HEK293 (cell line): ENCODE measurements at regions not wholly inside any gene's neighbourhood (a gene's known extent, or its start where the extent isn't known, plus 50 kb on each side); places are given as distances from the start of the nearest gene placed in this dataset.

Experiments
- CTCF ChIA-PET: fragments of 350-600 bp; formaldehyde crosslinking; extraction: SDS; loops from one replicate; lab custom pipeline; 2021; ENCODE audit warnings: antibody characterized with exemption; lab: Yijun Ruan, JAX
- POLR2A ChIA-PET: fragments of 300-600 bp; formaldehyde crosslinking; extraction: SDS; loops from one replicate; lab custom pipeline; 2020; ENCODE audit warnings: antibody characterized with exemption, inconsistent platforms; lab: Yijun Ruan, JAX
- H3K27ac ChIP-seq: fragments of 200-500 bp; sonication (Bioruptor generic); 2 replicates; pipeline ENCODE4 v1.5.1; 2014; ENCODE audit warnings: low read depth, low read length, control low read depth, inconsistent platforms; ENCODE audit errors: extremely low read depth
- H3K36me3 ChIP-seq, 2 experiments: fragments of 200-500 bp in 1 of 2; sonication (Bioruptor generic) in 1 of 2; 1 replicate in 1 of 2; 2 replicates in 1 of 2; pipeline ENCODE4 v1.5.1; 2014 to 2017; ENCODE audit warnings: inconsistent platforms in 2 of 2, low read length in 2 of 2; ENCODE audit not compliant: control insufficient read depth in 2 of 2, insufficient read depth in 1 of 2
- H3K4me1 ChIP-seq: fragments of 200-500 bp; sonication (Bioruptor generic); 2 replicates; pipeline ENCODE4 v1.5.1; 2014; ENCODE audit warnings: mild to moderate bottlenecking, low read length, inconsistent platforms; ENCODE audit not compliant: control insufficient read depth, insufficient read depth
- H3K4me3 ChIP-seq: 2 replicates; pipeline ENCODE4 v1.5.1; 2011; ENCODE audit warnings: low read depth, mild to moderate bottlenecking, control low read depth, low read length, moderate library complexity
- H3K9me3 ChIP-seq: fragments of 200-500 bp; sonication (Bioruptor generic); 2 replicates; pipeline ENCODE4 v1.5.1; 2014; ENCODE audit warnings: low read depth, low read length, inconsistent platforms; ENCODE audit not compliant: control insufficient read depth, insufficient read depth
- BCL11B ChIP-seq: fragments of 450-650 bp; formaldehyde crosslinking; IDR thresholded peaks from 2 replicates; pipeline ENCODE4 v1.5.1; 2016; ENCODE audit warnings: low read depth, missing biosample characterization, missing genetic modification characterization
- GFI1B ChIP-seq: fragments of 450-650 bp; formaldehyde crosslinking; IDR thresholded peaks from 2 replicates; pipeline ENCODE4 v1.5.1; 2016; ENCODE audit warnings: missing biosample characterization, missing genetic modification characterization
- HOXD13 ChIP-seq: sonication (generic); formaldehyde crosslinking; IDR thresholded peaks from 2 replicates; pipeline ENCODE4 v1.8.0; 2022; ENCODE audit warnings: missing genetic modification reagents, borderline replicate concordance
- KLF16 ChIP-seq: fragments of 450-650 bp; formaldehyde crosslinking; IDR thresholded peaks from 2 replicates; pipeline ENCODE4 v1.5.1; 2017; ENCODE audit warnings: missing biosample characterization, missing genetic modification characterization
- MZF1 ChIP-seq: fragments of 450-650 bp; formaldehyde crosslinking; IDR thresholded peaks from 2 replicates; pipeline ENCODE4 v1.5.1; 2017; ENCODE audit warnings: missing biosample characterization, missing genetic modification characterization, borderline replicate concordance
- OSR2 ChIP-seq: fragments of 450-650 bp; formaldehyde crosslinking; IDR thresholded peaks from 2 replicates; pipeline ENCODE4 v1.5.1; 2016; ENCODE audit warnings: missing biosample characterization, missing genetic modification characterization
- OVOL3 ChIP-seq: fragments of 450-650 bp; formaldehyde crosslinking; IDR thresholded peaks from 2 replicates; pipeline ENCODE4 v1.5.1; 2016; ENCODE audit warnings: missing biosample characterization, missing genetic modification characterization
- TCF7L2 ChIP-seq: IDR thresholded peaks from 2 replicates; pipeline ENCODE4 v1.6.1; 2011; ENCODE audit warnings: low read depth, mild to moderate bottlenecking, inconsistent platforms, low read length, moderate library complexity, borderline replicate concordance
- ZFHX2 ChIP-seq: fragments of 450-650 bp; formaldehyde crosslinking; conservative IDR thresholded peaks from 2 replicates; pipeline ENCODE4 v1.5.1; 2016; ENCODE audit warnings: missing biosample characterization, missing genetic modification characterization
- ZIC2 ChIP-seq: fragments of 450-650 bp; formaldehyde crosslinking; IDR thresholded peaks from 2 replicates; pipeline ENCODE4 v1.5.1; 2016; ENCODE audit warnings: missing biosample characterization, missing genetic modification characterization
- ZNF121 ChIP-seq: fragments of 450-650 bp; formaldehyde crosslinking; IDR thresholded peaks from 2 replicates; pipeline ENCODE4 v1.5.1; 2016; ENCODE audit warnings: missing biosample characterization, missing genetic modification characterization
- ZNF132 ChIP-seq: fragments of 450-650 bp; formaldehyde crosslinking; IDR thresholded peaks from 2 replicates; pipeline ENCODE4 v1.5.1; 2017; ENCODE audit warnings: missing biosample characterization, missing genetic modification characterization, borderline replicate concordance
- ZNF157 ChIP-seq: fragments of 450-650 bp; formaldehyde crosslinking; IDR thresholded peaks from 2 replicates; pipeline ENCODE4 v1.5.1; 2016; ENCODE audit warnings: missing biosample characterization, missing genetic modification characterization
- ZNF335 ChIP-seq: fragments of 450-650 bp; formaldehyde crosslinking; conservative IDR thresholded peaks from 2 replicates; pipeline ENCODE4 v1.5.1; 2016; ENCODE audit warnings: missing biosample characterization, missing genetic modification characterization
- ZNF37A ChIP-seq: fragments of 450-650 bp; IDR thresholded peaks from 2 replicates; pipeline ENCODE4 v1.5.1; 2018; ENCODE audit warnings: missing biosample characterization, missing genetic modification characterization
- ZNF394 ChIP-seq: fragments of 450-650 bp; formaldehyde crosslinking; IDR thresholded peaks from 2 replicates; pipeline ENCODE4 v1.5.1; 2016; ENCODE audit warnings: missing biosample characterization, missing genetic modification characterization, mild to moderate bottlenecking, moderate library complexity, borderline replicate concordance
- ZNF501 ChIP-seq: fragments of 450-650 bp; formaldehyde crosslinking; IDR thresholded peaks from 2 replicates; pipeline ENCODE4 v1.5.1; 2016; ENCODE audit warnings: missing biosample characterization, missing genetic modification characterization
- ZNF555 ChIP-seq: fragments of 450-650 bp; formaldehyde crosslinking; conservative IDR thresholded peaks from 2 replicates; pipeline ENCODE4 v1.5.1; 2017; ENCODE audit warnings: missing biosample characterization, mild to moderate bottlenecking, missing genetic modification characterization, inconsistent platforms
- TF ChIP-seq, protein P1 (sequence below): fragments of 450-650 bp; formaldehyde crosslinking; IDR thresholded peaks from 2 replicates; pipeline ENCODE4 v1.5.1; 2016; ENCODE audit warnings: missing biosample characterization, missing genetic modification characterization, borderline replicate concordance
- TF ChIP-seq, protein P2 (sequence below): fragments of 450-650 bp; formaldehyde crosslinking; IDR thresholded peaks from 2 replicates; pipeline ENCODE4 v1.5.1; 2016; ENCODE audit warnings: missing biosample characterization, missing genetic modification characterization
- TF ChIP-seq, protein P3 (sequence below): fragments of 450-650 bp; formaldehyde crosslinking; IDR thresholded peaks from 2 replicates; pipeline ENCODE4 v1.5.1; 2016; ENCODE audit warnings: missing biosample characterization, missing genetic modification characterization
- TF ChIP-seq, protein P4 (sequence below): sonication (generic); formaldehyde crosslinking; IDR thresholded peaks from 2 replicates; pipeline ENCODE4 v1.8.1; 2022; ENCODE audit warnings: mild to moderate bottlenecking, moderate library complexity, missing genetic modification reagents
- TF ChIP-seq, protein P5 (sequence below): fragments of 450-650 bp; formaldehyde crosslinking; IDR thresholded peaks from 2 replicates; pipeline ENCODE4 v1.5.1; 2016; ENCODE audit warnings: missing biosample characterization, missing genetic modification characterization

DNA sequence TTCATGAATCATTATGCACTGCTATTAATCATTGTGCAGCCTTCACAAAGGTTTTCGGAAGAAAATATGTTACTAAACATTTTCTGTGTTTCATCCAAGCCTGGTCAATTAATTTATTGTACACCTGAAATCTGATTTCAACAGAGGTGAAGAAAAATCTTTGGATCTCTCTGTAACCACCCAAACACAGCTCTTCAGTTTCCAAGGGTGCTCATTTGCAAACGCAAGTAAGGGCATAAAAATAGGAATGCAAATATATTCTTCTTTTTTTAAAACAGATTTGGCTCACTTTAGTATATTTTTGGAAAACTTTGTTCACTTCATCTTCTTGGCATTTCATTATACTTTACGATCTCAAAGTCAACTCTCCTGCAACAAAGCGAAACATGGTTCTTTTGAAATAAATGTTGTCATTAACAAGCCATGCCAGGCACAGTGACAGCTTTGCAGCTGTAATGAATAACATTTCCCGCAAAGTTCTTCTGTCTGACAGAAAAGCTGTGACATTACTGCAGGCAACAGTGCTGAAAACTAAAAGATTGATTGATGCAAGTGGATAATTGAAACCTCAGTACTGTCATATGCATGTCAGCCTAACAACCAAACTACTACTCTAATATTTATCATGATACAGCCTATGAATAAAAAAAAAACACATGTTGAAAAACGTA, 348.3 kb downstream of the FRK start (continued):
- TF ChIP-seq, protein P1, sequence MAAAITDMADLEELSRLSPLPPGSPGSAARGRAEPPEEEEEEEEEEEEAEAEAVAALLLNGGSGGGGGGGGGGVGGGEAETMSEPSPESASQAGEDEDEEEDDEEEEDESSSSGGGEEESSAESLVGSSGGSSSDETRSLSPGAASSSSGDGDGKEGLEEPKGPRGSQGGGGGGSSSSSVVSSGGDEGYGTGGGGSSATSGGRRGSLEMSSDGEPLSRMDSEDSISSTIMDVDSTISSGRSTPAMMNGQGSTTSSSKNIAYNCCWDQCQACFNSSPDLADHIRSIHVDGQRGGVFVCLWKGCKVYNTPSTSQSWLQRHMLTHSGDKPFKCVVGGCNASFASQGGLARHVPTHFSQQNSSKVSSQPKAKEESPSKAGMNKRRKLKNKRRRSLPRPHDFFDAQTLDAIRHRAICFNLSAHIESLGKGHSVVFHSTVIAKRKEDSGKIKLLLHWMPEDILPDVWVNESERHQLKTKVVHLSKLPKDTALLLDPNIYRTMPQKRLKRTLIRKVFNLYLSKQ (tag by site-specific recombination): no peak
- TF ChIP-seq ZNF501: no peak
- TF ChIP-seq OSR2 (tag by site-specific recombination): no peak
- TF ChIP-seq, protein P2, sequence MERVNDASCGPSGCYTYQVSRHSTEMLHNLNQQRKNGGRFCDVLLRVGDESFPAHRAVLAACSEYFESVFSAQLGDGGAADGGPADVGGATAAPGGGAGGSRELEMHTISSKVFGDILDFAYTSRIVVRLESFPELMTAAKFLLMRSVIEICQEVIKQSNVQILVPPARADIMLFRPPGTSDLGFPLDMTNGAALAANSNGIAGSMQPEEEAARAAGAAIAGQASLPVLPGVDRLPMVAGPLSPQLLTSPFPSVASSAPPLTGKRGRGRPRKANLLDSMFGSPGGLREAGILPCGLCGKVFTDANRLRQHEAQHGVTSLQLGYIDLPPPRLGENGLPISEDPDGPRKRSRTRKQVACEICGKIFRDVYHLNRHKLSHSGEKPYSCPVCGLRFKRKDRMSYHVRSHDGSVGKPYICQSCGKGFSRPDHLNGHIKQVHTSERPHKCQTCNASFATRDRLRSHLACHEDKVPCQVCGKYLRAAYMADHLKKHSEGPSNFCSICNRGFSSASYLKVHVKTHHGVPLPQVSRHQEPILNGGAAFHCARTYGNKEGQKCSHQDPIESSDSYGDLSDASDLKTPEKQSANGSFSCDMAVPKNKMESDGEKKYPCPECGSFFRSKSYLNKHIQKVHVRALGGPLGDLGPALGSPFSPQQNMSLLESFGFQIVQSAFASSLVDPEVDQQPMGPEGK (tag by site-specific recombination): no peak
- TF ChIP-seq KLF16 (tag by site-specific recombination): no peak

DNA sequence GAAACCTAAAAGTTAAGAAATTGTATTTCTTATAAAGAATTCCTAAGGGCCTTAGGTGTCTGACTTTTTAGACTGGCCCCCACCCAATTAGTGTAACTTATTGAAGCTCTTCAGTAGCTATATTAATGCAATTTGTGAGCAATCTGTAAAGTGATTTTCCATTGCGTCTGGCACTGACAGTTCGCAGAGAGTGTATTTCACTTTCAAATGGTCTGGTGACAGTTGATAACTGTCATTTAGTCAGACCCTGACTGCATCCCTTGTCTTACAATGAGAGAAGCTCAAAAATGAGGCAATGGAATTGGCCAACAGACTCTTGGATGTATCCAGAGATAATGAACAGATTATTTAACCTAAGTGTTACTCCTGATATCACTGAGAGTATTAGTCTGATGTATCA, 351.8 kb downstream of the FRK start:
- Histone ChIP-seq H3K4me3 (no peak overlapping the region), H3K27ac (no peak overlapping the region), H3K4me1 (no peaks in the 10 kb centered on the region), H3K36me3 (no peaks in the 10 kb centered on the region), H3K9me3 (no peaks in the 10 kb centered on the region)
- TF ChIP-seq OVOL3 (tag by site-specific recombination): no peak
- CTCF ChIA-PET: interaction anchor here (1.2 kb wide), 1 partner anchor 16 kb away, joined by 4 read pairs; no protein-coding TSS in a partner anchor
- POLR2A ChIA-PET: no interaction called here

DNA sequence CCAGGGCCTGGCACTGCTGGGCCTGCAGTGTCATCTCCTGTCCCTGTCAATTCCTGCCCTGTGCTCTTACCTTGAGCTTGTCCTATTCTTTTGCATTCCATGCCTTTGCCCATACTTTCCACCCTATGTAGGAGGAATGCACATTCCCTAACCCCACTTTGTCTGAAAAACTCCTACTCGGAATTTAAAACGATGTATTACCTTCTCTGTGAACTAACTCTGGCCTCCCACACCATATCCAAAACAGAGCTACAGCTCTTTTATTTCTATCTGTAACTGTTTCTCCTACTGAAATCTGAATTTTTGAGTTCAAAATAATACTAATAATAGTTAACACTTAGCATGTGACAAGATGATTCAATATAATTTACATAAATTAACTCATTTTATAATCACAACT, 353.7 kb downstream of the FRK start:
- Histone ChIP-seq H3K4me1 (no peaks in the 10 kb centered on the region), H3K9me3 (no peaks in the 10 kb centered on the region), H3K27ac (no peak overlapping the region), H3K4me3 (no peak overlapping the region), H3K36me3 (no peaks in the 10 kb centered on the region)
- TF ChIP-seq ZNF157 (tag by site-specific recombination) (no peak), ZIC2 (tag by site-specific recombination) (no peak), ZNF132 (tag by site-specific recombination) (no peak), ZNF37A (tag by site-specific recombination) (no peak), ZNF555 (tag by site-specific recombination) (no peak), ZNF394 (tag by site-specific recombination) (no peak), TCF7L2 (no peak), ZNF335 (tag by site-specific recombination) (no peak), ZNF121 (tag by site-specific recombination) (no peak), BCL11B (tag by site-specific recombination) (no peak), ZFHX2 (tag by site-specific recombination) (no peak), HOXD13 (CRISPR knock-in tag) (no peak), MZF1 (tag by site-specific recombination) (no peak), GFI1B (tag by site-specific recombination) (no peak)
- TF ChIP-seq, protein P3, sequence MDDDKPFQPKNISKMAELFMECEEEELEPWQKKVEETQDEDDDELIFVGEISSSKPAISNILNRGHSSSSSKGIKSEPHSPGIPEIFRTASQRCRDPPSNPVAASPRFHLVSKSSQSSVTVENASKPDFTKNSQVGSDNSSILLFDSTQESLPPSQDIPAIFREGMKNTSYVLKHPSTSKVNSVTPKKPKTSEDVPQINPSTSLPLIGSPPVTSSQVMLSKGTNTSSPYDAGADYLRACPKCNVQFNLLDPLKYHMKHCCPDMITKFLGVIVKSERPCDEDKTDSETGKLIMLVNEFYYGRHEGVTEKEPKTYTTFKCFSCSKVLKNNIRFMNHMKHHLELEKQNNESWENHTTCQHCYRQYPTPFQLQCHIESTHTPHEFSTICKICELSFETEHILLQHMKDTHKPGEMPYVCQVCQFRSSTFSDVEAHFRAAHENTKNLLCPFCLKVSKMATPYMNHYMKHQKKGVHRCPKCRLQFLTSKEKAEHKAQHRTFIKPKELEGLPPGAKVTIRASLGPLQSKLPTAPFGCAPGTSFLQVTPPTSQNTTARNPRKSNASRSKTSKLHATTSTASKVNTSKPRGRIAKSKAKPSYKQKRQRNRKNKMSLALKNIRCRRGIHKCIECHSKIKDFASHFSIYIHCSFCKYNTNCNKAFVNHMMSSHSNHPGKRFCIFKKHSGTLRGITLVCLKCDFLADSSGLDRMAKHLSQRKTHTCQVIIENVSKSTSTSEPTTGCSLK (tag by site-specific recombination): no peak
- TF ChIP-seq, protein P4, sequence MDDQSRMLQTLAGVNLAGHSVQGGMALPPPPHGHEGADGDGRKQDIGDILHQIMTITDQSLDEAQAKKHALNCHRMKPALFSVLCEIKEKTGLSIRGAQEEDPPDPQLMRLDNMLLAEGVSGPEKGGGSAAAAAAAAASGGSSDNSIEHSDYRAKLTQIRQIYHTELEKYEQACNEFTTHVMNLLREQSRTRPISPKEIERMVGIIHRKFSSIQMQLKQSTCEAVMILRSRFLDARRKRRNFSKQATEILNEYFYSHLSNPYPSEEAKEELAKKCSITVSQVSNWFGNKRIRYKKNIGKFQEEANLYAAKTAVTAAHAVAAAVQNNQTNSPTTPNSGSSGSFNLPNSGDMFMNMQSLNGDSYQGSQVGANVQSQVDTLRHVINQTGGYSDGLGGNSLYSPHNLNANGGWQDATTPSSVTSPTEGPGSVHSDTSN (CRISPR knock-in tag): no peak
- TF ChIP-seq, protein P5, sequence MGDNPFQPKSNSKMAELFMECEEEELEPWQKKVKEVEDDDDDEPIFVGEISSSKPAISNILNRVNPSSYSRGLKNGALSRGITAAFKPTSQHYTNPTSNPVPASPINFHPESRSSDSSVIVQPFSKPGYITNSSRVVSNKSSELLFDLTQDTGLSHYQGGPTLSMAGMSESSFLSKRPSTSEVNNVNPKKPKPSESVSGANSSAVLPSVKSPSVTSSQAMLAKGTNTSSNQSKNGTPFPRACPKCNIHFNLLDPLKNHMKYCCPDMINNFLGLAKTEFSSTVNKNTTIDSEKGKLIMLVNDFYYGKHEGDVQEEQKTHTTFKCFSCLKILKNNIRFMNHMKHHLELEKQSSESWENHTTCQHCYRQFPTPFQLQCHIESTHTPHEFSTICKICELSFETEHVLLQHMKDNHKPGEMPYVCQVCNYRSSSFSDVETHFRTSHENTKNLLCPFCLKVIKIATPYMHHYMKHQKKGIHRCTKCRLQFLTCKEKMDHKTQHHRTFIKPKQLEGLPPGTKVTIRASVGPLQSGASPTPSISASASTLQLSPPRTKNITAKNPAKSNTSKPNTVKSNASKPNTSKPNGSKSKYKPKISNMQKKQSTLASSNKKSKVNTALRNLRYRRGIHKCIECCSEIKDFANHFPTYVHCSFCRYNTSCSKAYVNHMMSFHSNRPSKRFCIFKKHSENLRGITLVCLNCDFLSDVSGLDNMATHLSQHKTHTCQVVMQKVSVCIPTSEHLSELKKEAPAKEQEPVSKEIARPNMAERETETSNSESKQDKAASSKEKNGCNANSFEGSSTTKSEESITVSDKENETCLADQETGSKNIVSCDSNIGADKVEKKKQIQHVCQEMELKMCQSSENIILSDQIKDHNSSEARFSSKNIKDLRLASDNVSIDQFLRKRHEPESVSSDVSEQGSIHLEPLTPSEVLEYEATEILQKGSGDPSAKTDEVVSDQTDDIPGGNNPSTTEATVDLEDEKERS (tag by site-specific recombination): no peak
- ChIA-PET CTCF (interaction anchor here (0.6 kb wide), 1 partner anchor 1173 kb away, joined by 5 read pairs; no protein-coding TSS in a partner anchor), POLR2A (no interaction called here)
